ENCODE measurements at regions not wholly inside any gene's neighbourhood (a gene's known extent, or its start where the extent isn't known, plus 50 kb on each side); places are given as distances from the start of the nearest gene placed in this dataset.
"Not testable (repeated sequence)": the region's sequence is repeated elsewhere in the genome, so short reads cannot be mapped to it uniquely, and the experiment has no call there.

DNA sequence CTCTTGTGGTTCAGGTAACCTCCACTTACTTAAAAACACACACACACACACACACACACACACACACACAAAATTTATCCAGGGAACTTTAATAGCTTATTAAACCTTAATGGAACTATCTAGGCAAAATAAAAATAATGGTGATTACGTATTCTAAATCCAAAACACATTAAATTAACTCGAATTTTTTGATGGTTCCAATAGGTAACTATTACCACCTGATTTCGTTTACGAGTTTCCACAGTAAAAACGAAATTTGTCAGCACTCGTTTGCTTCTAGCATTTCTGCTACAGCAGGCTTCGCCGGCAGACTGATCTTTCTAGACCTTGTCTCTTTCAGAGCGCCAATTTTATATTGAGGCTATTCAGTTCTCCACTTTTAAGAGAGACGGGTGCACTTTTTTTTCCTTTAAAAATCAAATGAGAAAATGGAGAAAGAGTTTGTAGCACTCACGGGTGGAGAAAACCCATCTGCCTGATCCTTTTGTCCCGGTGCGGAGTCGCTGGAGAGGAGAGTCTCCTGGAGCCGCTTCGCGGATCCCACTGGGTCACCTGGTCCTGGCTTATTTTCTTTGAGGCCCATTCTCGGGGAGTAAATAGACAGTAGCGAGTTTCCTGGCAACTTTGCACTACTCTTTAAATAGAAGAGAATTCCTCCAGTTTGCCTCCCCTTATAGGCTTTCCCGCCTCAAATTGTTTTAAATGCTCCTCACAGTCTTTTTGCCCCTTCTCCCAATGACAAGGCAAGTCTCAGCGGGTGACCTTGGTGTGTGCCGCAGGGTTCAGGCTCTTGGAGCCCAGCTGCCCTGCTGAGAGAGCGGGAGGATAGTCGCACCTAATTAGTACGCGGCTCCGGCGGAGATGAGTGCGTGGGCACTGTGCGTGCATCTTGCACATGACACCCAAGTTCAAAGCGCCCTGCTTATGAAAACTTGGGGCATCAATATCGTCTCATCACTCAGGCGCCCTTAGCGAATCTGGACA lies 117.0 kb downstream of the KCNRG start:
- DNase-seq = no peak

DNA sequence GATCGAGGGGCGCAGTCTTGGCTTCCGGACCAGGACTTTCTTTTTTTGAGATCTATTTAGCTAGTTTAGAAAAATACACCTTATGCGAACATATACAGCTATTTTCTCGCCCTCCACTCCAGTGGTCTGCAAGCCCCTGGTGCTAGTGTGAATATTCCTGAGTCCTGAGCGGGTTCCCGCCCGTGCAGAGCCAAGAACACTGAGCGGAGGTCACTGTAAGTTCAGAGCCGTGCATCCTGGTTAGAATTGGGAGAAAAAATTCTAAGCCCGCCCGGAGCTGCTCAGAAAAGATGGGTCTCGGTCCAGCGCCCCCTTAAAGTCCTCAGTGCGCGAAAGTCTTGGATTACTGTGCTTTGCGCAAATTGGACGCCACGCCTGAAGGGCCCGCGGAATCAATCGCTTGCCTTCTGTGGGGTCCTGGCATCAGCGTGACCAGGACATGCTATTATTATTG lies 117.7 kb downstream of the KCNRG start:
- no peak for DNase-seq

DNA sequence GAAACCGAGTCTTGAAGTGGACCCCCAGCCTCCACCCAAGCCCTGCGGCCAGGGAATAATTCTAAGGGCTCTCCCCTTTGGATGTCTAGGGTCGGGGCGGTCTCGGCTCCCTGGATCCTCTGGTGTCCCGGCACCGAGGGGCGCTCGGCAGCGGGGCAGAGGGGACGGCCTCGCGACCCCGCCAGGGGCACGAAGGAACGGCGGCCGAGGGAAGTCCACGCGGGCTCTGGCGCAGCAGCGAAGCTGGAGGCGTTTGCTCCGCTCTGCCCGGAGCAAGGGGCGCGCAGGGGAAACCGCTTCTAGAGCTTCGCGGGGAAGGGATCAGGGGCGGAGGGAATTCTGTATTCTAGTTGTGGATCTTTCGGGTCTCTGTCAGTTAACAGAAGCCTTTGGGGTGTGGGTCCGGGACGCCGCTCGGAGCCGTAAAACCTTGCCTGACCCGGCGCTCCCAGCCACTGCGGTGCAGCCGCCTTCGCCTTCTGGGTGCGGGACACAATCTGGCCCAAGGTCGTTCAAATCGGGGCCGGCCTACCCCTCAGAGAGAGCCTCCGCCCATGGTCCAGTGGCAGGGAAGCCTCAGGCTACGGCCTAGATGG lies 118.2 kb downstream of the KCNRG start:
- no peak for DNase-seq

DNA sequence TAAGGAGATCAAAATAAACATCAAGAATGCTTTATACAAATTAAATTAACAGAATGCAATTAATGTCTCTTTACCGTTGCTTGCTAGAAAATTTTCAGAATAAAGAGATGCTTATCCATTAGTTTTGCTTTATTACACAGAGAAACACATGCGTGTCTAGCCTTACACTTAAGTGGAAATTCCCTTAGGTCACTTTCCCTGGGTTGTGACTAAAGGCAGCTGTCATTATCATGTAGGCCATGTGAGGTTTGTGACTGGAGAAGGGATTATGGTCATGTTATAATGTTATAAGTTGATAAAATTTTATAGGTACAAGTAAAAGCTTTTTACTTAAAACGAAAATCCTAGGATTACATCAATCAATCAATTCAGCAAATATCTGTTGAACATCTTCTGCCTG lies 121.0 kb downstream of the KCNRG start:
- DNase-seq = no peak

DNA sequence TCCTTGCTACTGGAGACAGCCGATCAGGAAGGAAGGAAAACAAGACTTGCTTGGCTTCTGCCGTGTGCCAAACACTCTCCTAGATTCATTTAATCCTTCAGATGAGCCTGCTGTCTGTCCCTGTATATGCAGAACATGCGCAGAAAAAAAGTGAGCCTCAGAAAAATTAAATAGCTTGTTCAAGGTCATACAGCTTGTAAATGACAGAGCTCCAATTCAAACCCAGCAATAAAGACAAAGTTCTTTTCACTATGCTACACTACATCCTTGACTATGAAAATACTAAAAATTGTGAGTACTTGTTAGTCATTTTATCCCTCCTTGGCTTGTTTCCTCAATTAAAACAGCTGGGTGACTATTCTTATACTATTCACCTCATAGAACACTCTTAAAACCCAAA lies 121.4 kb downstream of the KCNRG start:
- DNase-seq = no peak

DNA sequence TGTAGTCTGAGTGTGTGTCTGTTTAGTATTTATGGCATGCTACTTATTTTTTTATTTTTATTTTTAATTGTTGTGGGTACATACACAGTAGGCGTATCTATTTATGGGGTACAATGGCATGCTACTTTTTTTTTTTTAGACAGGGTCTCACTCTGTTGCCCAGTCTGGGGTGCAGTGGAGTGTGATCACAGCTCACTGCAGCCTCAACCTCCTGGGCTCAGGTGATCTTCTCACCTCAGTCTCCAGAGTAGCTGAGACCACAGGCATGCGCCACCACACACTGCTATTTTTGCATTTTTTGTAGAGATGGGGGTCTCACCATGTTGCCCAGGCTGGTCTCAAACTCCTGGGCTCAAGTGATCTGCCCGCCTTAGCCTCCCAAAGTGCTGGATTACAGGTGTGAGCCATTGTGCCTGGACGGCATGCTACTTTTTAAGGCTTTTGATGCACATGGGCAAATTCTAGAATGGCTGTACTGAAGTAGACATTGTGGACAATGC lies 124.2 kb downstream of the KCNRG start:
- DNase-seq = not testable (repeated sequence)

DNA sequence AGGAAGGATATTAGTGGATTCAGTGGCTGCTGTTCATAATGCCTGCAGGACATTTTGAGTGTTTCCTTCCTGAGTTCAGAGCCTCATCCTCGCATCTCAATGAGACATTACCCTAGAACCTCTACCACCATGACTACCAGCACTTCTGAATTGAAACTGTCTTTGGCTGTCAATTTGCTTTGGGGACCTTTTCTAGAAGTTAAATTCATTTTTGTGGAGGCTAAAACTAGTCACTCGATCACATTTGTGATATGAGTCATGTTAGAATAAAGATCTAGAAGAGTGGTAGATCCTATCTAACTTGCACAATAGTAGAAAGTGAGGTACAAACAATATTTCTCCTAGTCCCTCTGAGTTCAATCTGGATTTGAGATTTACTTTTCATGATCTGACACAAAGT lies 124.9 kb downstream of the KCNRG start:
- no peak for DNase-seq

DNA sequence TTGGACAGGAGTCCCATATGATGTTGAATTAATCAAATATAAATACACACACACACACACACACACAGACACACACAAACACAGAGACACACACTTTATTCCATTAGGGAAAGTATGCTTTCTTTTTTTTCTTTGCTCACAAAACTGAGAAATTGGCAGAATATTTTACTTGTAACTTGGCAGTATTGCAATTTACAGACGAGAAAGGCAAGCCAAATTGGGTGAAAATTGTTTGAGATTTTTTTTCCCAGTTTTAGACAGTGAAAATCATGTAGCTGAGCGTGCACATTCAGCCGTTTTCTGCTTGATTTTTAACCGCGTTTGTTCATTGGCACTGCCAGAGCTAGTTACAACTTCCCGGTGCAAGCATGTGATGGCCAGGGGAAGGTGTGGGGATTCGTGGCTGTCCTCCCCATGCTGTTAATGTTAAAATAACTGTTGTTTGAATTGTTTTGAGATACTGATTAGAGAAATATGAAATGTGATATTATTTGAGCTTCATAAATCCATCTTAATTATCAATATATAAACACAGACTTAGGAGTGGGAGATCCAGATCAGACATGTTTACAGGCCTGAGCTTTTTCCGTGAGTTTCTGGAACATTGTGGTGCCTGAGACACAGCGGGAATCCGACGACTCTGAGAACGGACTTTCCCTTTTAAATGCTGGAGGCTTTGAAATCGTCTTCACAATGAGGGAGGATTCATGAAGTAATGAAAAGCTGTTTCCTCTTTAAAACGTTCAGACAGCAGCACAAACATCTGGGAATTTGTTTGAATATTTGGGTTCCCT lies 125.5 kb downstream of the KCNRG start:
- no peak for DNase-seq

DNA sequence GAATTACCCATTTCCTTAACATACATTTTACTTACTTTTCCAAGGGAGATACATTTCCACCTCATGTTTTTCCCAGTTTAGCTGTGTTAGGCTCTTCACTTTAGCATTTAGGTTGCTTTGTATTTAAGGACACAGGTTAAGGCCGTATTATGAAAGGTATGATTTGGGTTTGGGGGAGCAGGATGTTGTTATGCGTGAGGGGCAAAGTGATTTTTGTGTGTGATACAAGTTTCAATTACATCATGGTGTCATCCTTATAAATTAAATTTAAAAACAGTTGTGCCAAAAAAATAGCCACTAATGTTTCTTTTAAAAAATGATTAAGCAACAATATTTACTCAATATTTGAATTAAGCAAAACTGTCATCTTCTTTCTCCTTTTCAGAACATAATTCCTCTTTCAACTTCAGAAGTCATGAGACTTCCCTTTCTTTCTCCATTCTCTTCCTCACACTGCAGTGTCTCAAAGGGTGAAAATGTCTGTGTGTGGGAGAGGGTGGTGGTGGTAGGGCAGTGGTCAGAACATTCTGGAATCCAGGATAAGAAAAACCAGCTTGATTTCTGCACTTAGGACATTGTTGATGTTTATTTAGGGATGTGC lies 126.2 kb downstream of the KCNRG start:
- DNase-seq = no peak

DNA sequence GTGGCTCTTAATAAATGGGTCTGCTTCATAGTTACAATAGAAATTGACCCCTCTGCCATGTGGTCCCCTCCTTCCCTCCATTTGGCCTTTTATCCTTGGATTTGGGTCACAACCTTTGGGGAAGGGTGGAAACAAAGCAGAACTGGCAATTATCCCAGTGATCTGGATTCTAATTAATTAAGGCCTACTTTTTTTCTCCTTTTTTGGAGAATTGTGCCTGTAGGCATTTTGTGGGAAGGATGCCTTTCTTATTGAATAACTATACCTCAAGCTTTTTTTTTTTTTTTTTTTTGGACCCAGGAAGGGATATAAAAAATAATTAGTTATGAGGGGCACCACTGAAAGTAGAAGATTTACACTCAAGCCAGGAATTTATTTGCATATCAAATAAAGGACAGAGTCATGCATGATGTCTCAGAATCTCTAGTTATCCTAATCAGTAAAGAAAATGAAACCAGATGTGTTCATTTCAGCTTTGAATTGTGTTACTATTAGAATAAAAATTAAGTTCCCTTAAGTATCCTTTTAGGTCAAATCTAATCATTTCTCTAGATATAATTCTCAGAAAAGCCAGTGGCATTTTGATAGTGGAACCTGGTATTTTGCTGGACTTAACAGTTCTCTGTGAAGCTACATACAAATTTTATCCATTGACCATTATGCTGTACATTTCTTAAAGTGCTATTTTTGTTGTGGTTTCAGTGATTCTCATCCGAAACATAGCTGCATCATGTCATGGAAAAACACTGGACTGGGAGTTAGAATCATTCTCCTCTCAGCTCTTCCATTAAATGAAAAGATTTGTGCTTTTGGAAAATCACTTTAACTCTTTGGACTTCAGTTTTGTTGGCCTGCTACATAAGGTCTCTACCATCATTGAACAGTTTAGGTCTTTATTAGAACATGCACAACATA lies 129.3 kb downstream of the KCNRG start:
- no peak for DNase-seq

DNA sequence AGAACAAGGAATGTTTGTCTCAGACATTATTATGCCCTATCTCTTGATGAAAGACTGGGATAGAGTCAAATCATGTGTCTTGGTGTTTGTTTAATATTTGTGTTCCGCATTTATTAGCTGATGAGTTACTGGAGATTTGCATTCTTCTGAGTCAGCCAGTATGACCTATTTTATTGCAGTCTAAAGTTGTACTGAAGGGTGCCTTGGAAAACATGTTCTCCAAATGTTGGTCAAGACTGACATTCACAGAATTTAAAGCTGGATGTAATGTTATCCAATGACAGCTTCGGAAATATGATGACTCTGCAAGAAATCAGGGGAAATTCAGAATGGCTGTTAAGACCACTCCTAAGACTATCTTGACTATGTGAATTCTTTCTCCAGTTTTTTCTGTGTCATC lies 134.0 kb downstream of the KCNRG start:
- no peak for DNase-seq

DNA sequence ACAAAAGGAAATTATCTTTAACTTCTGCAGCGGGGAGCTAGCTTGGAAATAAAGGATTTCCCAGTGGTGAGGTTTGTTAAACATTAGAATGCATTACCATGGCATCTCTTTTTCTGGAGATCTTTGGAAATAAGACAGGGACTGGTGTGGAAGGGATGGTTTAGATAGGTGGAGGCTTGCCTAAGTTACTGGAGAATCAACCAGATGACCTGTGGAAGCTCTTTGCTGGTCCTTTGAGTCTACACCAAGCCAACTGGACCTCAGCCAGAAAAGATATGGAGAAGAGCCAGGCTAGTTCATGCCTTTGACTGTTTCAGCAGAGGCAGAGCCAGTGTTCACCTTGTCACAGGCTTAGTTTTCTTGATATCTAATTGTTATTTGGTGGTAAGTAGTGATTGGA lies 134.7 kb downstream of the KCNRG start:
- DNase-seq = no peak

DNA sequence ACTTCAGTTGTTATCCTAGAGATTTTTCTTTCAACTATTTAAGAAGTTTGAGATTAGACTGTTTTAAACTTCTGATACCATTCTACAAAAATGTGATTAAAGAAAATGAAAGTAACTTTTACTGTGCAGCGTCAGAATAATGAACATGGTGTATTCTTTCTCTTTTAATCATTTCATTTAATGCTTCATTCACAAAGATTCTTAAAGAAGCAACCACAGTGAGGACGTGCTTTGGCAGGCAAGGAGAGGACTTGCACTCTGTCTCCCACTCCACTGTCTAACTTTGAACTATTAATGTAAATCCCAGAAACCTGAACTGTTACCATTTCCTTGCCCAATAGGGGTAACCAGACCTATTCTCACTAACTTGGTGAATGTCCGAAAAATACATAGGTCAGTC lies 137.0 kb downstream of the KCNRG start:
- DNase-seq = no peak

DNA sequence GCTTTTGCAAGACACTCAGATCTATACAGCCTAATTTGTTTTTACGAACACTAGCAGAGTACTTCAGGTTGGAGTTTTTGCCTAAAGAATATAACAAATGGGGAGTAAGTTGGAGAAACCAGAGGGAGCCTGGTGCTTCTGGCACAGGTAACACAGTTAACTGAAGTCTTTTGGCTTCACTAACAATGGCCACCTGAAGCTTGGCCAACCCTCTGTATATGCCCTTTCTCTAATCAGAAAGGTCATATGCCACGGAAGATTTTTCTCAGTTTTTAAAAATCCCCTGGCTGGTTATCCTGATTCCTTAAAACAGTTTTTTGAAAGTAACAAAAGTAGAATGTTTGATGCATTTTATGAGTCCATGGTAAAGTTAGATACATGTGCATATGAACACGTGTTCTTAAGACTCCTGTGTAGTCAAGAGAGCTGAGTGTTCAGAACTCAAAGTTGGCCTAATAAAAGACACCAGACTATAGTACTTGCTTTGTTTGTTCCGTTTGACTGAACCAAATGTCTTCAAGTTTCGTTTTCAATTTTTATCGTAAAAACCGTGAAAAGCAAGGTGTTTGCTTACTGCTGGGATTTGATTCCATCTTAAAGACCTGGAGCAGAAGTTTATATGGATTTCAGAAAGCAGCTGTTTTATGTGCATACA lies 137.5 kb downstream of the KCNRG start:
- DNase-seq = no peak

DNA sequence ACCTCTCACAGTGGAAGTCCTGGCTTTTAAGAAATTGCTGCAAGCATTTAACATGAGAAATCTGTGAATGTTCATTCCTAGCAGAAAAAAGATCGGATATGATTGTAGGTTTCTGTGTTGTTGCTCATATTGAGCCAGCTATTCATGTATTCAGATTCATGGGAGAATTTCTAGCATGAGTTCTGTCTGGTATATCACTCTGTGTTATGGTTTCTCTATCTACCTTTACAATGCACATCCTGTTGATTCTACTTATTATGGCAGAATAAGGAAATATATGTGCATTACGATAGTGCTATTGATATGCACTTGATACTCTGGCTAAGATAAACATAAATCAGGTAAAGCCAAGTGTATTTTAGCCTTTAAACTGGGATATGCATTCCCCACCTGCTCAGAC lies 138.2 kb downstream of the KCNRG start:
- no peak for DNase-seq

DNA sequence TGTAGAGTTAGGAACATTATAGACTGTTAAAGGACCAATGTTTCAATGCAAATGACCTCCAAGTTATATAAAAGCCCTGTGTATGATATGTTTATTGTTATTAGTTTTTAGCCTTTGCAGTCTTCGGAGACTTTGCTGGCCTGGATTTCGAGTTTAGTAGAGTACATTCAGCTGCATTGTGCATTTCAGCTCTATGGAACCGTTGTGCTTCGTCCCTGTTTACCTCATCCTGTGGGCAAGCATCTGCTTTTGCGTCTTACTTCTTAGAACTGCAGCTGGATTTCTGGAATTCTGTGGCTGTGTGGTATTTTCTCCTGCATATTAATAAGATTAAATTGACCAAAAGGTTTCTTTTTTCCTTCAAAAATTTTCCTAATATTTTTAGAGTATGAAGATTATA lies 138.6 kb downstream of the KCNRG start:
- DNase-seq = no peak

DNA sequence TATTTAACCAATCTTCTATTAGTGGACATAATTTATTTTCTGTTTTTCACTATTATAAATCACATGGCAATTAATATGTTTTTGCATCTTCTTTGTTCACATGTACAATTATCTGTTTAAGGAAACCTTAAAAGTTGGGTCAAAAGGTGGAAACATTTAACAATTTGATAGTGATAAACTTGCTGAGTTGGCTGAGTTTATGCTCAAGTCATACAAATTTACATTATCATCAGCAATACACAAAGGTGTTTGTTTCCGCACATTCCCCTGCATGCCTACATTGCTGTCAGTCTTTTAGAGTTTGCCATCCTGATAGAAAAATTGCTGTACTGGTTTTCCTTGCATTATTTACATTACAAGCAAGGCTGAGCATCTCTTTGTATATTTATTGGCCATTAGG lies 139.5 kb downstream of the KCNRG start:
- no peak for DNase-seq

DNA sequence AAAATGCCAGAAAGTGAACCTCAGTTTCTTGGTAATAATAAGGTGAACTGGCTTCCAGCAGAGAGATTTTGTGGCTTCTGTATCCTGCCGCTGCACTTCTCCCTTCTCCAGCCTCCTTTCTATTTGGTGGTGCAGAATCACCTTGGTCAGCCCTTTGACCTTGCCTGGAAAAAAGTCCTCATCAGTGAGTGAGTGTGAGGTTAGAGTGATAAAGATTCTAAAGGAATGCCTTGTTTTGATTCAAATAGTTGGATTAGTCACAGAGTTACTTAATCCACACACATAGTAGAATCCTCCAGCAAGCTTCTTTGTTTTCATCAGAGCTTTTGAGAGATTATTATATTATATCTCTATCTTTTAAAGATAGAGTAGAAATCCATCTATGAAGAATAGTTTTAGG lies 140.9 kb downstream of the KCNRG start:
- no peak for DNase-seq

DNA sequence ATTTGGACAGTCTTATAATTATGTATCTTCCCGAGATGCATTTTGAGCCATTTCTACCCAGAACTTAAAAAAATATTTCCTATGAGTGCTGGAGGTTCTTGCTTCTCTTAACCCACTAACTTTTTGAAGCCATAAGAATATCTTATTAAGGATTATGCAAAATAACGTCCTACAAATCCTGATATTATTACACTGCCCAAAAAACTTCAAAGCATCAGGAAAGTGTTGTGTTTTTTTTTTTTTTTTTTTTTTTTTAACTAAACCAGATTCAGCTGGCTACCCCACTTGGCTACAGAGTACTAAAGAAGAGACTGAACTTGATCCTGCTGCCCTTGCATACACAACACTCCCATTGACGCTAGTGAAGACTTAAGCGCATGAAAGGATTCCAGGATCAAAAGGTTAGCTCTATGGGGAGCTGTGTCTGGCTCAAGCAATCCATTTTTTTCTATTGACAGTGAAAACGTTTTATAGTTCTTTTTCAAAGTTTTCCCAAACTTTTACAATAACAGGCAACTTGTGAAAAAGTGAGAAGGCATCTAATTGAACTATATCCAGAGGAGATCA lies 141.4 kb downstream of the KCNRG start:
- no peak for DNase-seq

DNA sequence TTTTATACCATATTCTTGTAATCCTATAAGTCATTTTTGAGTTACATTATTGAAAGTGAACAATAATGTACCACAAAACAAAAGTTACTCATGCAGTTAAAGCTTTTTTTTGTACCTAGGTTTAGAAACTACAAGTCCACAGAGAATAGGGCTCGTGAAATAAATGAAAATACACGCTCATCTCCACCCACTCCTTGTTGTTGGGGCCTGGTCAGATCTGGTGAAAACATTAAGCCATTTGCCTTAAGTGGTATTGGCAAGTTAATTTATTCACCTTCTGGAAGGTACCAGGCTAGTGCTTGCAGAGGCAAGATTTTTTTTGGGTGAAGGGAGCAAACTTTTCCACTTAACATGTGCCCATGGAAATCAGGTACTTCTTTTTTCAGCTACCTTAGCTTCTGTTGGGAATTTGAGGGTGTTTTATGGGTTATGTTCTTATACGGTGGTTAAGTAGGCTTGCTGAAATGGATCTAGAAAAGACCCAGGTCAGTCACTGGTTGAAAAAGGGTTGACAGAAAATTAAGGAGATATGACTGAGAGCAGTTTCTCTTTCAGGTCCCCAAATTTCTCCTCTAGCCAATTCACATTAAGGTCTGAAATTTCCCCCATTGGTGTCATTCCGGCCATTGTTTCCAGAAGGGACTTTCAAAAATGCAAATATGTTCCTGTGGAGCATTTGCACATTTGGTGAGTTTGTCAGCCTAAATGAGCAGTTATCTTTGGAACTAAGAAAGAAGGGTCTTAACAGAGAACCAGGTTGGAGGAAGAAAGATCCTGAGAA lies 143.3 kb downstream of the KCNRG start:
- no peak for DNase-seq
